Fibroblast of skin of left biceps (primary cell): ENCODE measurements at regions not wholly inside any gene's neighbourhood (a gene's known extent, or its start where the extent isn't known, plus 50 kb on each side); places are given as distances from the start of the nearest gene placed in this dataset.

ENCODE experiments used
- DNase-seq, 2 experiments: peaks; one replicate each; pipeline ENCODE4 v3.0.0-alpha.2; 2013; ENCODE audit warnings: low read depth in 2 of 2

DNA sequence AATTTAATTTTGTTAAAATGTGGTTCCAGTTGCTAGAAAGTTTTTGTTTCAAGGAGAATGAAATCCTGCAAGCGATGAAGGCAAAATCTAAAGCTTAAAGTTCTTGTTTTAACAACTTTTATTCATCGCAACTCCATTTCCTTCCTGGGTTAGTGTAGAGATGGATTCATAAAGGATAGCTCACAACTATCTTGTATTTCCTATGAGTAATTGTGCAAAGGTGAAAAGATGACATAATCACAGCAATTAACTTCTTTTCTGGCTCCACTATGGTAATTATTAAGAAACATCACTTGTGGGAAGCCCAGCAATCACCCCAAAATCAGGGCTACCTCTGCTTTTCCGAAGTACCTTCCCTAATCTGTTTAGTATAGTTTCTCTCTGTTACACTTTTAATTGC, 80.8 kb upstream of the SEMA6A start:
- no peak for DNase-seq

DNA sequence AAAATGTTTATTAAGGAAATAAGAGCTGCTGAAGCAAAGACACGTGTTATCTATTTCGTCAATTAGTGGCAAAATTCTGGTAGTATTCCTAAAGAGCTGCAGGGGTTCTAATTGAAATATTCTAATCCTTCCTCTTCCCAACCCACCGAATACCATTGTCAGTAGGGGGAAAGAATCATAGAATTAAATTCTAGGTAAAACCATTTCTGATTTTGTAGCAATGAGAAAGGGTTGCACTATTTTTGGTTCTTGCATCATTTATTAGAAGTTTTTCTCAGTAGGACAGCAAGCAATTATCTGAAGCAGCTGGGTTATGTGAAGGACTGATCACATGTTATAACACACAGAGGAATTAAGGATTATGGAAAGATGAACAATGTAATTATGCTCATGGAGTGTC, 80.3 kb upstream of the SEMA6A start:
- DNase-seq = no peak

GRCh38 chr5:116652903-116653302, 78.3 kb upstream of the SEMA6A start:
- no peak for DNase-seq

DNA sequence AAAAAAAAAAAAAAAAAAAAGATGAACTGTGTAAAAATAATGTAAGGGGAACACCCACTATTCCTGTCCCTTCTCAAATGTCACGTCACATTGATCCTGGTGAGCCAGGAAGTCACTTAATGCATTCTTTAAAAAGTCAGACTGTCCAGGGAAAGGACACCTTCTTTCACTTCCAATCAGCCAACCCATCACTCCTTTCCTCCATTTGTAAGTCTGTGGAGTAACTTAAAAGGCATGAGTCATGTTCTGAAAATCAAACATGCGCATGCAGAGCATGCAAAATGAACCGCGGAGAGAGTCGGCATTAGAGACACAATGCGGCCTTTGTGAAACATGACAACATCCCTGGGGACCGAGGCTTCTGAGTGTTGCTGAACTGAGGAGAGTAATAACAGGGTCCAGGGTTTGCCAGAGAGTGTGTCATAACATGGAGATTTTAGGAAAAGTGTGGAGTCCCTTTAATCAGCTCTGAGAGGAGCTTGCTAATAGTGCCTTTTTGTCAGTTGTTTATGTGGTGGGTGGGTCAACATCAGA, 77.6 kb upstream of the SEMA6A start:
- peak; percentile 36 to 47 for DNase-seq

GRCh38 chr5:116651653-116652052, 77.0 kb upstream of the SEMA6A start:
- DNase-seq = no peak

- no peak for DNase-seq
Measured at GRCh38 chr5:116650964-116651363, 76.3 kb upstream of the SEMA6A start.

GRCh38 chr5:116650544-116650943, 75.9 kb upstream of the SEMA6A start:
- DNase-seq = no peak

DNA sequence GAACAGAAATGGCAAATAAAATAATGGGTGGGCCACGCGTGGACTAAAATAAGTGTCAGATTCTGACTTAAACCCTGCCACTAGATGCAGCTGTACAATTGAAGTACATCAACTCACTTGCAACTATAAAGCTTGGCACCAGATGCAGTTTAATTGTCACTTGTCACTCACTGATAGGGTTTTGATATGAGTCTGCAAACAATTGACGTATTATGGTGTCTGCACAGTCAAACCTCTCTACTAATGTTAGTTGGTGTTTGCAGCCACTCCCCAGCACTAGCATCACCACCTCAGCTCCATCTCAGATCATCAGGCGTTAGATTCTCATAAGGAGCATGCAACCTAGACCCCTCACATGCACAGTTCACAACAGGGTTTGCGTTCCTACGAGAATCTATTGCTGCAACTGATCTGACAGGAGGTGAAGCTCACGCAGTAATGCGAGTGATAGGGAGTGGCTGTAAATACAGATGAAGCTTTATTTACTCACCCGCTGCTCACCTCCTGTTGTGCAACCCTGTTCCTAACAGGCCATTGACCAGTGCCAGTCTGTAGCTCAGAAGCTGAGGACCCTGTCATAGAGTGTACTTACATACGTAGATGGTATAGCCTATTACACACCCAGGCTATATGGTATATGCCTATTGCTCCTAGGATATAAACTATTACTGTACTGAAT, 72.1 kb upstream of the SEMA6A start:
- DNase-seq = no peak

DNA sequence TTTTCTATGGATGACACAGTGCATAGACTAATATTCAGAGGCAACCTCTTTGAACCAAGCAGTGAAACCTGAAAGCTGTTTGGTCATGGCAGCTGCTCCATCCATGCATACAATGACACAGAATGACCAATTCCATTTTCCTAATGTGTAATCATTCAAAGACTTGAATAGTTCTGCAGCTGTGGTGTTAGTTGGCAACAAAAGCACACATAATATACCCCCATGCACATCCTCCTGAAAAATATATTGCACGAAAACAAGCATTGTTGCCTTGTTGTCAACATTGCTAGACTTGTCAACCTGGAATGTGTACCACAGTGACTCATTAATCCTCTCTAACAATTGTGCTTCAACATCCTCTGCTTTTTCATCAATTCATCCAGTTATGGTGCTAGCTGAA, 71.0 kb upstream of the SEMA6A start:
- no peak for DNase-seq

GRCh38 chr5:116640236-116640635, 65.6 kb upstream of the SEMA6A start:
- DNase-seq = no peak

GRCh38 chr5:116637149-116637740, 62.6 kb upstream of the SEMA6A start:
- DNase-seq = no peak

DNA sequence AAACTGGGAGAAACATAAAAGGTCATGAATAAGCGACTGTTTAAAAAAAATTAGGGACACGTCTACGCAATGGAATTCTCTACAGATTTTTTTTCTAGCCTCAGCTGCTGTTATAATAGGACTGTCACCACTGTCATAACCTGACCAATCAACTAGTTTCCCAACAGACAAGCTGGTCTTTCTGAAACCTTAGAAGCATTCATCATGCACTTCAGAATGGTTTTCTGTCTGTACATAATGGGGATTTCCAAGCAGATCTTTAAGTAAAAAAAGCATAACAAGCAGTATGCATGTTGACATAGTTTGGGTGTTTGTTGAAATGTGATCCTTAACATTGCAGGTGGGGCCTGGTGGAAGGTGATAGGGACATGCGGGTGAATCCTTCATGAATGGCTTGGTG, 58.3 kb upstream of the SEMA6A start:
- no peak for DNase-seq

- no peak for DNase-seq
Measured at GRCh38 chr5:116631147-116631546, 56.5 kb upstream of the SEMA6A start.

GRCh38 chr5:116629168-116629567, 54.5 kb upstream of the SEMA6A start:
- no peak for DNase-seq

DNA sequence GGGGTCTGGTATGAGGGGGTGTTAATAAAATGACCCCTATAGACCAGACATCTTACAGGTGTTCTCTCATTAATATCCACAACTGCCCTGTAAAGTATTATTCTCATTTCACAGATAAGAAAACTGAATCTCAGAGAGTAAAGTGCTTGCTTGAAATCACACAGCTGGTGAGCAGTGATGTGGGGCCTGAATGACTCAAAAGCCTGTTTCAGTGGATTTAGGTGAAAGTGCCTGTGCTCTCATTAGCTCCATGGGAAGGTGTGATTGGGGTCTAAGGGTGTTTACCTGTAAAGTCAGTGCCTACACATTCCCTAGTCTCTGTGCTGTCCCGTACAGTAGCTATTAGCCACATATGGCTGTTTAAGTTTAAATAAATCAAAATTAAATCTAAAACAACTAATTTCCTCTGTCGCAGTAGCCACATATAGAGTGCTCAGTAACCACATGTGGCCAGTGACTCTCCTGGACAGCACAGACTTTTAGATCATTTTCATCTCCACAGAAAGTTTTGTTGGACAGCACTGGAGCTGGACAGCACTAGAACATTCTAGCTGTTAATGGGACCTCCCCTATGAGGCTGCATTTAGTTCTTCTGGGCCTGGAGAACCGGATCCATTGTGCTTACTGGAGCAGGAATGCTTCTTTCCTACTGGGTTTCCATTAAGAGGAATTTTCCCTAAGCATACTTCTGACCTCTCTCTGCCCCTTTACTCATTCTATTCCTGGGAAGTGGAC, 52.5 kb upstream of the SEMA6A start:
- DNase-seq = no peak

GRCh38 chr5:116626272-116626723, 51.7 kb upstream of the SEMA6A start:
- DNase-seq = peak; percentile 29 to 30
